ENCODE measurements at regions not wholly inside any gene's neighbourhood (a gene's known extent, or its start where the extent isn't known, plus 50 kb on each side); places are given as distances from the start of the nearest gene placed in this dataset.

GRCh38 chr2:237269138-237269875 lies 144.7 kb downstream of the COL6A3 start:
- DNase-seq (ENCODE audit: low read depth, low spot score), result no peak

DNA sequence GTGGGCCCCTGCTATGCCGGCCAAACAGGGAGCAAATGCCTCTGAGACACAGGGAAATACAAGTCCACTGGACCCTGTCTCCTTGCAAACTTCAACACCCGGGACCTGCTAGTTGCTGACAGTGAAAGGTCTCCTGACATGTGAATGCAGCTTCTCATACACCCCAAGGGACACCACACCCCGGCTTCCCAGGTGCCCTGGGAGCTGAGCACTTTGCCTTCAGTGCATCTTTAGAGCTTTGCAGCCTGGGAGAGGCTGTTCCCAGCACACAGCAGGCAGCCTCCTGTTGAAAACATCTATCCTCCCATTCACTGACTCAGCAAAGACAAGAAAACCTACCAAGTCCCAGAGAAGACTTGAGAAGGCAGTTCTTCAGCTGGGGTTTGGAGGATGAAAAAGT lies 143.4 kb downstream of the COL6A3 start:
- no peak for DNase-seq (ENCODE audit: low read depth, low spot score)

GRCh38 chr2:237271698-237272652 lies 142.0 kb downstream of the COL6A3 start:
- DNase-seq (ENCODE audit: low read depth, low spot score), result no peak
